SK-N-SH (cell line): ENCODE measurements at regions not wholly inside any gene's neighbourhood (a gene's known extent, or its start where the extent isn't known, plus 50 kb on each side); places are given as distances from the start of the nearest gene placed in this dataset.

Experiments
- CTCF ChIP-seq: fragments of 200-600 bp; sonication (generic); IDR thresholded peaks from 2 replicates; pipeline ENCODE4 v1.6.1; 2017; ENCODE audit warnings: antibody characterized with exemption, mild to moderate bottlenecking, moderate library complexity
- EP300 ChIP-seq, 2 experiments: IDR thresholded peaks; 2 replicates each; pipeline versions ENCODE4 v1.4.0 to v1.6.1; 2012; ENCODE audit warnings: borderline replicate concordance in 1 of 2, low read depth in 1 of 2, low read length in 1 of 2
- GATA2 ChIP-seq: sonication (generic); formaldehyde crosslinking; IDR thresholded peaks from 2 replicates; pipeline ENCODE4 v1.5.0; 2020; ENCODE audit warnings: mild to moderate bottlenecking, missing genetic modification reagents
- JUND ChIP-seq: IDR thresholded peaks from 2 replicates; pipeline ENCODE4 v1.4.0; 2012
- POLR2AphosphoS5 ChIP-seq: IDR thresholded peaks from 2 replicates; pipeline ENCODE4 v1.6.1; 2012; ENCODE audit warnings: low read depth, low read length
- RAD21 ChIP-seq: IDR thresholded peaks from 2 replicates; pipeline ENCODE4 v1.6.1; 2012; ENCODE audit warnings: mild to moderate bottlenecking, low read length
- RFX5 ChIP-seq: IDR thresholded peaks from 2 replicates; pipeline ENCODE4 v1.6.1; 2012; ENCODE audit warnings: mild to moderate bottlenecking, improper control_type of control experiment, low read length
- SMC3 ChIP-seq: IDR thresholded peaks from 2 replicates; pipeline ENCODE4 v1.6.1; 2012; ENCODE audit warnings: low read depth, low read length, improper control_type of control experiment
- TAF1 ChIP-seq: IDR thresholded peaks from 2 replicates; pipeline ENCODE4 v1.6.1; 2012; ENCODE audit warnings: low read depth, mild to moderate bottlenecking, low read length, moderate library complexity, borderline replicate concordance
- TF ChIP-seq, protein P1 (sequence below): IDR thresholded peaks from 2 replicates; pipeline ENCODE4 v1.4.0; 2012; ENCODE audit warnings: low read depth
- TF ChIP-seq, protein P2 (sequence below): IDR thresholded peaks from 2 replicates; pipeline ENCODE4; 2012

GRCh38 chr4:147365396-147365795 lies 115.5 kb upstream of the EDNRA start:
- TF ChIP-seq, protein P1, sequence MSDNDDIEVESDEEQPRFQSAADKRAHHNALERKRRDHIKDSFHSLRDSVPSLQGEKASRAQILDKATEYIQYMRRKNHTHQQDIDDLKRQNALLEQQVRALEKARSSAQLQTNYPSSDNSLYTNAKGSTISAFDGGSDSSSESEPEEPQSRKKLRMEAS, result no peak
- TF ChIP-seq POLR2AphosphoS5, result no peak
- TF ChIP-seq CTCF, result no peak
- TF ChIP-seq TAF1, result no peak
- TF ChIP-seq RFX5, result no peak
- TF ChIP-seq SMC3, result no peak
- TF ChIP-seq, protein P2, sequence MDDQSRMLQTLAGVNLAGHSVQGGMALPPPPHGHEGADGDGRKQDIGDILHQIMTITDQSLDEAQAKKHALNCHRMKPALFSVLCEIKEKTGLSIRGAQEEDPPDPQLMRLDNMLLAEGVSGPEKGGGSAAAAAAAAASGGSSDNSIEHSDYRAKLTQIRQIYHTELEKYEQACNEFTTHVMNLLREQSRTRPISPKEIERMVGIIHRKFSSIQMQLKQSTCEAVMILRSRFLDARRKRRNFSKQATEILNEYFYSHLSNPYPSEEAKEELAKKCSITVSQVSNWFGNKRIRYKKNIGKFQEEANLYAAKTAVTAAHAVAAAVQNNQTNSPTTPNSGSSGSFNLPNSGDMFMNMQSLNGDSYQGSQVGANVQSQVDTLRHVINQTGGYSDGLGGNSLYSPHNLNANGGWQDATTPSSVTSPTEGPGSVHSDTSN, result no peak
- TF ChIP-seq JUND, result no peak
- no peak for TF ChIP-seq RAD21
- no peak for TF ChIP-seq EP300 (IDR thresholded peaks at IDR 0.05; ENCODE audit: borderline replicate concordance in 1 of 2, low read depth in 1 of 2, low read length in 1 of 2)
- no peak for TF ChIP-seq GATA2 (CRISPR knock-in tag)
